Kidney (tissue), 13 donors: ENCODE measurements at regions not wholly inside any gene's neighbourhood (a gene's known extent, or its start where the extent isn't known, plus 50 kb on each side); places are given as distances from the start of the nearest gene placed in this dataset.

Experiments used
- DNase-seq, 5 donors: peaks; one replicate each; pipeline ENCODE4 v3.0.0-alpha.2; 2013 to 2020
- FAIRE-seq: peaks from 2 replicates; lab custom pipeline; 2012; peaks lifted over from hg19 to GRCh38; lab: Jason Lieb, UNC
- H3K27ac ChIP-seq, 2 donors: one replicate each; pipeline ENCODE4 v1.7.0; 2013; ENCODE audit warnings: low read depth in 2 of 2, low read length in 2 of 2, inconsistent platforms in 1 of 2
- H3K27me3 ChIP-seq: one replicate; pipeline ENCODE4 v1.7.1; 2013; ENCODE audit warnings: low read length, inconsistent platforms; ENCODE audit not compliant: control insufficient read depth, insufficient read depth
- H3K36me3 ChIP-seq, 3 donors: one replicate each; pipeline versions ENCODE4 v1.7.0 to v1.7.1; 2013; ENCODE audit warnings: low read length in 3 of 3, control low read depth in 1 of 3, inconsistent platforms in 1 of 3; ENCODE audit not compliant: insufficient read depth in 3 of 3, control insufficient read depth in 2 of 3
- H3K4me1 ChIP-seq, 3 donors: one replicate each; pipeline versions ENCODE4 v1.7.0 to v1.7.1; 2013; ENCODE audit warnings: low read length in 3 of 3, inconsistent platforms in 1 of 3, low read depth in 1 of 3; ENCODE audit not compliant: control insufficient read depth in 2 of 3, insufficient read depth in 2 of 3
- H3K4me3 ChIP-seq, 3 donors: one replicate each; pipeline versions ENCODE4 v1.7.0 to v1.8.1; 2013; ENCODE audit warnings: low read length in 3 of 3, control low read depth in 1 of 3, inconsistent platforms in 1 of 3
- H3K9ac ChIP-seq, 3 donors: one replicate each; pipeline versions ENCODE4 v1.7.0 to v1.7.1; 2013; ENCODE audit warnings: low read length in 3 of 3, control low read depth in 1 of 3, inconsistent platforms in 1 of 3
- H3K9me3 ChIP-seq, 3 donors: one replicate each; pipeline versions ENCODE4 v1.7.0 to v1.7.1; 2013; ENCODE audit warnings: low read length in 3 of 3, control low read depth in 1 of 3, inconsistent platforms in 1 of 3; ENCODE audit not compliant: control insufficient read depth in 2 of 3, insufficient read depth in 1 of 3
- CTCF ChIP-seq: IDR thresholded peaks from 3 replicates; pipeline ENCODE4 v1.5.1; 2012; ENCODE audit warnings: mild to moderate bottlenecking, moderate library complexity, borderline replicate concordance; ENCODE audit not compliant: insufficient read depth; ENCODE audit errors: extremely low read depth
- intact Hi-C: fragments of 100-400 bp; cut with DNase I; formaldehyde crosslinking; loops from one replicate; pipeline ENCODE4 v1.11.1; 2022
- donor health status: control.
- donor health status: control.
- donor health status: control.
- donor health status: control.
- donor health status: control.
- donor health status: DM: yes; HTN: yes; CAD: no.
- donor health status: Normal renal cell carcinoma (clear cell type).

- intact Hi-C loops = no loop called here
- TF ChIP-seq CTCF = no peak
- H3K36me3 ChIP-seq = no peaks in the 10 kb centered on the region
Observed at GRCh38 chr9:108374626-108375025, 481.2 kb downstream of the ACTL7B start.

GRCh38 chr9:108367188-108367587, 488.6 kb downstream of the ACTL7B start:
- no peak for DNase-seq
- Histone ChIP-seq H3K36me3 (no peaks in the 10 kb centered on the region), H3K4me3 (no peak overlapping the region), H3K4me1 (no peaks in the 10 kb centered on the region), H3K9me3 (no peaks in the 10 kb centered on the region), H3K9ac (no peak overlapping the region), H3K27ac (no peak overlapping the region), H3K27me3 (no peaks in the 10 kb centered on the region)
- TF ChIP-seq CTCF = no peak
- intact Hi-C loops = no loop called here
- FAIRE-seq = no peak

More at GRCh38 chr9:108374626-108375025, 481.2 kb downstream of the ACTL7B start:
- DNase-seq = no peak
- Histone ChIP-seq H3K27me3 (no peaks in the 10 kb centered on the region), H3K27ac (no peak overlapping the region), H3K4me1 (no peaks in the 10 kb centered on the region), H3K9me3 (no peaks in the 10 kb centered on the region), H3K9ac (no peak overlapping the region), H3K4me3 (no peak overlapping the region)
- no peak for FAIRE-seq

GRCh38 chr9:108363311-108363710, 492.5 kb downstream of the ACTL7B start:
- Histone ChIP-seq H3K36me3 (no peaks in the 10 kb centered on the region), H3K27me3 (no peaks in the 10 kb centered on the region), H3K9ac (no peak overlapping the region), H3K4me1 (no peaks in the 10 kb centered on the region), H3K9me3 (no peaks in the 10 kb centered on the region), H3K27ac (no peak overlapping the region), H3K4me3 (no peak overlapping the region)
- TF ChIP-seq CTCF = no peak
- no peak for DNase-seq
- intact Hi-C loops = no loop called here
- no peak for FAIRE-seq

GRCh38 chr9:108360304-108360703, 495.5 kb downstream of the ACTL7B start:
- no peak for TF ChIP-seq CTCF
- no peak overlapping the region for H3K4me3 ChIP-seq
- DNase-seq = no peak
- no peak for FAIRE-seq
- no peak overlapping the region for H3K9ac ChIP-seq
- no peaks in the 10 kb centered on the region for H3K27me3 ChIP-seq
- no peaks in the 10 kb centered on the region for H3K4me1 ChIP-seq
- H3K36me3 ChIP-seq = no peaks in the 10 kb centered on the region
- H3K9me3 ChIP-seq = no peaks in the 10 kb centered on the region
- no peak overlapping the region for H3K27ac ChIP-seq
- intact Hi-C loops = no loop called here
